ENCODE measurements at regions not wholly inside any gene's neighbourhood (a gene's known extent, or its start where the extent isn't known, plus 50 kb on each side); places are given as distances from the start of the nearest gene placed in this dataset.

DNA sequence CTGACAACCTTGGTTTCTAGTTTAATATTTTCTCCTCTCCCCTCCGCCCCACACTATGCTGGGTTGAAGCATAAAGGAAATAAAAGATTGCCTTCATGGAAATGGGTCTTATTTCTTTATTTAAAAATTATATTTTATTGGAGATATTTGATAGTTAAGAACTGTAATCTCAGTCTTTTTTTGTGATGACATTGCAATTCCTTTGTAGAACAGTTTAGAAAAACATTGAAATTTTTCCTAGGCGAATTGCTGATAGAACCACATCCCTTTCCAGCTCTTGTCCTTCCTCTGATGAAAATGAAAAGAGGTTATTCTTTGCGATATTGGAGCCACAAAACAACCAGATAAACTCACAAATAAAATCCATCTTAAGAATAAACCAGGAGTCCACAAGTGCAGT lies 125.6 kb upstream of the NRIP1 start:
- no peak for ATAC-seq

DNA sequence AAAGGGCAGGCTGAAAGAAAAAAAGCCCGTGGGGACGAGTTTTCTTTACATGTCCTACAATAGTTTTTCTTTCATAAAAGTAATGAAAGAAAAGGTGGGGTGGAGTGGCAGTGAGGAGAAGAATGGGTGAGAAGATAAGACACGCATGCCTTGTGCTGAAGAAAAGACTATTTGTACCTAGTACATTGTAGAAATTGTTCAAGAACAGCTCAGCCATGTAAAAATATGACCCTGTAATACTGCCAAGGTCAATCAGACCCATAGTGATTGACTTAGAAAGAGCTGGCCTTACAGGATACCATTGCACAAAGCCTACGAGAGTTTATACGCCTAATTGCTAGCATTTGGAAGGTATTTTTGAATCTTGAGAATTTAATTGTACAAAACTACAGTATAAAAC lies 126.0 kb upstream of the NRIP1 start:
- TF ChIP-seq ISL1 (CRISPR knock-in tag; IDR thresholded peaks at IDR 0.05) (no peak), ZNF8 (CRISPR knock-in tag; IDR thresholded peaks at IDR 0.05) (no peak), TCF4 (CRISPR knock-in tag; IDR thresholded peaks at IDR 0.05; ENCODE audit: borderline replicate concordance) (no peak), BACH2 (CRISPR knock-in tag; IDR thresholded peaks at IDR 0.05; ENCODE audit: borderline replicate concordance) (no peak), ZFP3 (CRISPR knock-in tag; IDR thresholded peaks at IDR 0.05) (no peak), CSDC2 (CRISPR knock-in tag; IDR thresholded peaks at IDR 0.05) (no peak), GLIS3 (CRISPR knock-in tag; IDR thresholded peaks at IDR 0.05) (no peak), ZFP30 (CRISPR knock-in tag; IDR thresholded peaks at IDR 0.05) (no peak), PPARA (CRISPR knock-in tag; IDR thresholded peaks at IDR 0.05; ENCODE audit: borderline replicate concordance) (no peak)
- TF ChIP-seq, protein P1, sequence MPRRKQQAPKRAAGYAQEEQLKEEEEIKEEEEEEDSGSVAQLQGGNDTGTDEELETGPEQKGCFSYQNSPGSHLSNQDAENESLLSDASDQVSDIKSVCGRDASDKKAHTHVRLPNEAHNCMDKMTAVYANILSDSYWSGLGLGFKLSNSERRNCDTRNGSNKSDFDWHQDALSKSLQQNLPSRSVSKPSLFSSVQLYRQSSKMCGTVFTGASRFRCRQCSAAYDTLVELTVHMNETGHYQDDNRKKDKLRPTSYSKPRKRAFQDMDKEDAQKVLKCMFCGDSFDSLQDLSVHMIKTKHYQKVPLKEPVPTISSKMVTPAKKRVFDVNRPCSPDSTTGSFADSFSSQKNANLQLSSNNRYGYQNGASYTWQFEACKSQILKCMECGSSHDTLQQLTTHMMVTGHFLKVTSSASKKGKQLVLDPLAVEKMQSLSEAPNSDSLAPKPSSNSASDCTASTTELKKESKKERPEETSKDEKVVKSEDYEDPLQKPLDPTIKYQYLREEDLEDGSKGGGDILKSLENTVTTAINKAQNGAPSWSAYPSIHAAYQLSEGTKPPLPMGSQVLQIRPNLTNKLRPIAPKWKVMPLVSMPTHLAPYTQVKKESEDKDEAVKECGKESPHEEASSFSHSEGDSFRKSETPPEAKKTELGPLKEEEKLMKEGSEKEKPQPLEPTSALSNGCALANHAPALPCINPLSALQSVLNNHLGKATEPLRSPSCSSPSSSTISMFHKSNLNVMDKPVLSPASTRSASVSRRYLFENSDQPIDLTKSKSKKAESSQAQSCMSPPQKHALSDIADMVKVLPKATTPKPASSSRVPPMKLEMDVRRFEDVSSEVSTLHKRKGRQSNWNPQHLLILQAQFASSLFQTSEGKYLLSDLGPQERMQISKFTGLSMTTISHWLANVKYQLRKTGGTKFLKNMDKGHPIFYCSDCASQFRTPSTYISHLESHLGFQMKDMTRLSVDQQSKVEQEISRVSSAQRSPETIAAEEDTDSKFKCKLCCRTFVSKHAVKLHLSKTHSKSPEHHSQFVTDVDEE (CRISPR knock-in tag; IDR thresholded peaks at IDR 0.05): no peak
- TF ChIP-seq, protein P2, sequence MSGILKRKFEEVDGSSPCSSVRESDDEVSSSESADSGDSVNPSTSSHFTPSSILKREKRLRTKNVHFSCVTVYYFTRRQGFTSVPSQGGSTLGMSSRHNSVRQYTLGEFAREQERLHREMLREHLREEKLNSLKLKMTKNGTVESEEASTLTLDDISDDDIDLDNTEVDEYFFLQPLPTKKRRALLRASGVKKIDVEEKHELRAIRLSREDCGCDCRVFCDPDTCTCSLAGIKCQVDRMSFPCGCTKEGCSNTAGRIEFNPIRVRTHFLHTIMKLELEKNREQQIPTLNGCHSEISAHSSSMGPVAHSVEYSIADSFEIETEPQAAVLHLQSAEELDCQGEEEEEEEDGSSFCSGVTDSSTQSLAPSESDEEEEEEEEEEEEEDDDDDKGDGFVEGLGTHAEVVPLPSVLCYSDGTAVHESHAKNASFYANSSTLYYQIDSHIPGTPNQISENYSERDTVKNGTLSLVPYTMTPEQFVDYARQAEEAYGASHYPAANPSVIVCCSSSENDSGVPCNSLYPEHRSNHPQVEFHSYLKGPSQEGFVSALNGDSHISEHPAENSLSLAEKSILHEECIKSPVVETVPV (CRISPR knock-in tag; IDR thresholded peaks at IDR 0.05): no peak
- ATAC-seq: no peak

More for the DNA sequence above, 125.6 kb upstream of the NRIP1 start:
- TF ChIP-seq SNAI2 (CRISPR knock-in tag; IDR thresholded peaks at IDR 0.05) (no peak), TCF4 (CRISPR knock-in tag; IDR thresholded peaks at IDR 0.05; ENCODE audit: borderline replicate concordance) (no peak), ZNF565 (CRISPR knock-in tag; conservative IDR thresholded peaks at IDR 0.05; ENCODE audit: low read depth) (no peak), ARNTL (CRISPR knock-in tag; IDR thresholded peaks at IDR 0.05; ENCODE audit: borderline replicate concordance, low read depth) (no peak)
- TF ChIP-seq, protein P2 (CRISPR knock-in tag; IDR thresholded peaks at IDR 0.05): no peak

DNA sequence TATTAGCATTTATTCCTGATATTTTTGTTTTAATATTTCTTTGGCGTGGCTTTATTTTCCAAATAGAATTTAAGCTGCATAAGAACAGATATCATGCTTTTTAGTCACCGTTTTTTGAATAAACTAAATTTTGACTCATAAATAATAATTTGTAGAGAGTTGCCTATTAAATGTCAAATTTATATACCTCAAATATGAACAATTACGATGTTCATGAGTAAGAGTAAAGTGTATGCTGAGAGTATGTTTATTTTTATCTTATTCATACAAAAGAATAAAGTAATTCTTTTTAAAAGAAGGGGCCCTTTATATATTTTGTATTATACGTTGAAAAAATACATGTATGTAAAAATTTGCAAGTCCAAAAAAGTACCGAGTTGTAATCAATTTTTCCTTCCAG lies 126.5 kb upstream of the NRIP1 start:
- no peak for ATAC-seq
- TF ChIP-seq RARB (CRISPR knock-in tag; IDR thresholded peaks at IDR 0.05) (no peak), ZNF8 (CRISPR knock-in tag; IDR thresholded peaks at IDR 0.05) (no peak), SNAI2 (CRISPR knock-in tag; IDR thresholded peaks at IDR 0.05) (no peak), OSR1 (CRISPR knock-in tag; IDR thresholded peaks at IDR 0.05) (no peak), ARNTL (CRISPR knock-in tag; IDR thresholded peaks at IDR 0.05; ENCODE audit: borderline replicate concordance, low read depth) (no peak), ZFP30 (CRISPR knock-in tag; IDR thresholded peaks at IDR 0.05) (no peak), ZNF565 (CRISPR knock-in tag; conservative IDR thresholded peaks at IDR 0.05; ENCODE audit: low read depth) (no peak), ZFP3 (CRISPR knock-in tag; IDR thresholded peaks at IDR 0.05) (no peak), CSDC2 (CRISPR knock-in tag; IDR thresholded peaks at IDR 0.05) (no peak), ZNF70 (CRISPR knock-in tag; IDR thresholded peaks at IDR 0.05) (no peak), TOX (CRISPR knock-in tag; IDR thresholded peaks at IDR 0.05; ENCODE audit: borderline replicate concordance) (no peak), ISL1 (CRISPR knock-in tag; IDR thresholded peaks at IDR 0.05) (no peak), TCF4 (CRISPR knock-in tag; IDR thresholded peaks at IDR 0.05; ENCODE audit: borderline replicate concordance) (no peak)
- TF ChIP-seq, protein P3, sequence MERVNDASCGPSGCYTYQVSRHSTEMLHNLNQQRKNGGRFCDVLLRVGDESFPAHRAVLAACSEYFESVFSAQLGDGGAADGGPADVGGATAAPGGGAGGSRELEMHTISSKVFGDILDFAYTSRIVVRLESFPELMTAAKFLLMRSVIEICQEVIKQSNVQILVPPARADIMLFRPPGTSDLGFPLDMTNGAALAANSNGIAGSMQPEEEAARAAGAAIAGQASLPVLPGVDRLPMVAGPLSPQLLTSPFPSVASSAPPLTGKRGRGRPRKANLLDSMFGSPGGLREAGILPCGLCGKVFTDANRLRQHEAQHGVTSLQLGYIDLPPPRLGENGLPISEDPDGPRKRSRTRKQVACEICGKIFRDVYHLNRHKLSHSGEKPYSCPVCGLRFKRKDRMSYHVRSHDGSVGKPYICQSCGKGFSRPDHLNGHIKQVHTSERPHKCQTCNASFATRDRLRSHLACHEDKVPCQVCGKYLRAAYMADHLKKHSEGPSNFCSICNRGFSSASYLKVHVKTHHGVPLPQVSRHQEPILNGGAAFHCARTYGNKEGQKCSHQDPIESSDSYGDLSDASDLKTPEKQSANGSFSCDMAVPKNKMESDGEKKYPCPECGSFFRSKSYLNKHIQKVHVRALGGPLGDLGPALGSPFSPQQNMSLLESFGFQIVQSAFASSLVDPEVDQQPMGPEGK (CRISPR knock-in tag; IDR thresholded peaks at IDR 0.05; ENCODE audit: borderline replicate concordance): no peak
- TF ChIP-seq, protein P1 (CRISPR knock-in tag; IDR thresholded peaks at IDR 0.05): no peak
- TF ChIP-seq, protein P4, sequence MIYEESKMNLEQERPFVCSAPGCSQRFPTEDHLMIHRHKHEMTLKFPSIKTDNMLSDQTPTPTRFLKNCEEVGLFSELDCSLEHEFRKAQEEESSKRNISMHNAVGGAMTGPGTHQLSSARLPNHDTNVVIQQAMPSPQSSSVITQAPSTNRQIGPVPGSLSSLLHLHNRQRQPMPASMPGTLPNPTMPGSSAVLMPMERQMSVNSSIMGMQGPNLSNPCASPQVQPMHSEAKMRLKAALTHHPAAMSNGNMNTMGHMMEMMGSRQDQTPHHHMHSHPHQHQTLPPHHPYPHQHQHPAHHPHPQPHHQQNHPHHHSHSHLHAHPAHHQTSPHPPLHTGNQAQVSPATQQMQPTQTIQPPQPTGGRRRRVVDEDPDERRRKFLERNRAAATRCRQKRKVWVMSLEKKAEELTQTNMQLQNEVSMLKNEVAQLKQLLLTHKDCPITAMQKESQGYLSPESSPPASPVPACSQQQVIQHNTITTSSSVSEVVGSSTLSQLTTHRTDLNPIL (CRISPR knock-in tag; IDR thresholded peaks at IDR 0.05; ENCODE audit: low read depth): no peak
- TF ChIP-seq, protein P5, sequence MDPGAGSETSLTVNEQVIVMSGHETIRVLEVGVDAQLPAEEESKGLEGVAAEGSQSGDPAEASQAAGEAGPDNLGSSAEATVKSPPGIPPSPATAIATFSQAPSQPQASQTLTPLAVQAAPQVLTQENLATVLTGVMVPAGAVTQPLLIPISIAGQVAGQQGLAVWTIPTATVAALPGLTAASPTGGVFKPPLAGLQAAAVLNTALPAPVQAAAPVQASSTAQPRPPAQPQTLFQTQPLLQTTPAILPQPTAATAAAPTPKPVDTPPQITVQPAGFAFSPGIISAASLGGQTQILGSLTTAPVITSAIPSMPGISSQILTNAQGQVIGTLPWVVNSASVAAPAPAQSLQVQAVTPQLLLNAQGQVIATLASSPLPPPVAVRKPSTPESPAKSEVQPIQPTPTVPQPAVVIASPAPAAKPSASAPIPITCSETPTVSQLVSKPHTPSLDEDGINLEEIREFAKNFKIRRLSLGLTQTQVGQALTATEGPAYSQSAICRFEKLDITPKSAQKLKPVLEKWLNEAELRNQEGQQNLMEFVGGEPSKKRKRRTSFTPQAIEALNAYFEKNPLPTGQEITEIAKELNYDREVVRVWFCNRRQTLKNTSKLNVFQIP (CRISPR knock-in tag; IDR thresholded peaks at IDR 0.05; ENCODE audit: borderline replicate concordance, low read depth): no peak
- TF ChIP-seq, protein P2 (CRISPR knock-in tag; IDR thresholded peaks at IDR 0.05): no peak

Data from SK-N-SH treated with all-trans-retinoic acid at 6 μM for 48 hours (cell line).